CD4-positive, alpha-beta memory T cell (primary cell): ENCODE measurements at regions not wholly inside any gene's neighbourhood (a gene's known extent, or its start where the extent isn't known, plus 50 kb on each side); places are given as distances from the start of the nearest gene placed in this dataset.

Experiments used
- CTCF ChIA-PET: fragments of 350-600 bp; sonication (Branson Sonifier 250); formaldehyde crosslinking; loops from one replicate; lab custom pipeline; 2021; ENCODE audit warnings: inconsistent platforms; ENCODE audit not compliant: partially characterized antibody; lab: Charles Lee
- POLR2A ChIA-PET: fragments of 350-600 bp; sonication (Branson Sonifier 250); formaldehyde crosslinking; loops from one replicate; lab custom pipeline; 2021; ENCODE audit not compliant: partially characterized antibody; lab: Charles Lee
- DNase-seq, 5 donors: peaks; one replicate each; pipeline versions ENCODE4 v3.0.0 to v3.0.0-alpha.2; 2020 to 2022; ENCODE audit warnings: mixed read lengths in 1 of 5
- H3K27ac ChIP-seq: one replicate; pipeline ENCODE4 v1.7.0; 2013; ENCODE audit warnings: low read depth, low read length
- H3K27me3 ChIP-seq: 2 replicates; pipeline ENCODE4 v1.7.0; 2013; ENCODE audit warnings: mild to moderate bottlenecking, low read length, moderate library complexity; ENCODE audit not compliant: insufficient read depth
- H3K36me3 ChIP-seq: 2 replicates; pipeline ENCODE4 v1.7.0; 2013; ENCODE audit warnings: mild to moderate bottlenecking, low read length, moderate library complexity; ENCODE audit not compliant: insufficient read depth
- H3K4me1 ChIP-seq: 2 replicates; pipeline ENCODE4 v1.7.0; 2013; ENCODE audit warnings: mild to moderate bottlenecking, low read length, moderate library complexity; ENCODE audit not compliant: insufficient read depth
- H3K4me3 ChIP-seq, 2 donors: one replicate each; pipeline ENCODE4 v1.7.0; 2013; ENCODE audit warnings: low read length in 2 of 2, mild to moderate bottlenecking in 1 of 2
- H3K9me3 ChIP-seq, 2 donors: one replicate each; pipeline ENCODE4 v1.7.0; 2013; ENCODE audit warnings: low read length in 2 of 2, control low read depth in 1 of 2; ENCODE audit not compliant: control insufficient read depth in 1 of 2
- H3K27ac Mint-ChIP-seq, 7 donors: one replicate each; pipeline ENCODE4 v1.8.0; 2020 to 2021; ENCODE audit warnings: mixed read lengths in 7 of 7, mild to moderate bottlenecking in 6 of 7, inconsistent platforms in 3 of 7, moderate library complexity in 3 of 7
- H3K27me3 Mint-ChIP-seq, 2 donors: one replicate each; pipeline ENCODE4 v1.8.0; 2020 to 2021; ENCODE audit warnings: mixed read lengths in 2 of 2
- H3K36me3 Mint-ChIP-seq, 2 donors: one replicate each; pipeline ENCODE4 v1.8.0; 2020 to 2021; ENCODE audit warnings: mixed read lengths in 2 of 2, inconsistent platforms in 1 of 2, mild to moderate bottlenecking in 1 of 2
- H3K4me1 Mint-ChIP-seq, 4 donors: one replicate each; pipeline ENCODE4 v1.8.0; 2020 to 2021; ENCODE audit warnings: mixed read lengths in 4 of 4, mild to moderate bottlenecking in 1 of 4
- H3K4me3 Mint-ChIP-seq, 8 donors: one replicate each; pipeline ENCODE4 v1.8.0; 2020 to 2021; ENCODE audit warnings: mixed read lengths in 8 of 8, mild to moderate bottlenecking in 7 of 8, moderate library complexity in 6 of 8, inconsistent platforms in 3 of 8
- H3K9me3 Mint-ChIP-seq, 8 donors: one replicate each; pipeline ENCODE4 v1.8.0; 2020 to 2021; ENCODE audit warnings: mixed read lengths in 8 of 8, mild to moderate bottlenecking in 5 of 8, inconsistent platforms in 3 of 8, moderate library complexity in 1 of 8
- intact Hi-C: fragments of 100-400 bp; cut with micrococcal nuclease; formaldehyde crosslinking; loops from one replicate; pipeline ENCODE4 v1.15.1; 2023

DNA sequence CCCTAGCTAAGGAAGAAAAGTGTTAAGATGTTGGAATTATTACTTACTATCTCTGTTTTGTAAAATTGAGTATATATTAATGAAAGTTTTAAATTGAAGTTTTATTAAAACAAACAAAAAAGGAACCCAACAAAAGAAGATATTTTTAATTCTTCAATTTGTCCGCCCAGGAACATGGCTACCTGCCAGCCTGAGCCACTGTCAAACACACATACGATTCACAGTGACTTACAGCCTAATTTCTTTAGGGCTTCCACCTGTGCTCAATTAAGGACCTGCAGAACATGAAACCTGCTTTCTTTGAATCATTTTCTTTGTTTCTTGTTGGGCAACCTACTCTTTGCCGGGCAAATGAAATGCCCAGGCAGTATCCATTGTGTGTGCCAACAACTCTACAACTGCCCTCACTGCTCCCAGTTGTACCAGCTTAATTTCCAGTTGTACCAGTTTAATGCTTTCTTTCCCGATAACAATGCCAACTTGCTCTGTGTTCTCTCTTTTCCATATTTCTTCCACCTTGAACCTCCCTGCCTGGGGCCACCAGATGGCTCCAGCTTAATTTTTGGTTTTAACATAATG lies 181.7 kb downstream of the GBA3 start:
- ChIA-PET POLR2A (no interaction called here), CTCF (no interaction called here)
- Histone ChIP-seq H3K9me3 (no peaks in the 10 kb centered on the region), H3K36me3 (no peaks in the 10 kb centered on the region), H3K4me3 (no peak overlapping the region), H3K27me3 (no peaks in the 10 kb centered on the region), H3K4me1 (no peaks in the 10 kb centered on the region), H3K27ac (no peak overlapping the region)
- no peak for DNase-seq
- H3K36me3 Mint-ChIP-seq: no peaks in the 10 kb centered on the region
- no peaks in the 10 kb centered on the region for H3K4me1 Mint-ChIP-seq
- H3K27me3 Mint-ChIP-seq: no peaks in the 10 kb centered on the region
- H3K9me3 Mint-ChIP-seq: peaks cover 0 to 21% (median 3%) of the 10 kb centered on the region in 8 donors
- no peak overlapping the region for H3K27ac Mint-ChIP-seq
- no peak overlapping the region for H3K4me3 Mint-ChIP-seq
- intact Hi-C loops: no loop called here

DNA sequence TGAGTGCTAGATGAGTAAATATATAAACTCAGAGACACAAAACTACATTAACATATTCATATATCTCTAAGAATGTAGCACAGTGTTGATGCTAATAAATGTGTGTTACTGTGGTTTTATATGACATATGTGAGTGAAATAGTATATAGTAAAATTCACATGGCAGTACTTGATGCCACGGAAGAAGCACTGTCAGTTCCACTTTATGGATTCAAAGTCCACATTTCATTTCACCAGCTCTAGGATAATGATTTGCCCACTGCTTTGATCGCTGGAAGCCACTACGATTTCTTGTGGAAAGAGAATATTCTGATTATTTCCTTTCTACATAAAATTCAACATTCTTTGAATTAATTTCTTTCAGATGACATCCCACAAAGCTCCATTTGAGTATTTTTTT lies 181.2 kb downstream of the GBA3 start:
- H3K36me3 Mint-ChIP-seq: no peaks in the 10 kb centered on the region
- H3K4me3 Mint-ChIP-seq: no peak overlapping the region
- Histone ChIP-seq H3K27ac (no peak overlapping the region), H3K4me1 (no peaks in the 10 kb centered on the region), H3K9me3 (no peaks in the 10 kb centered on the region), H3K27me3 (no peaks in the 10 kb centered on the region), H3K4me3 (no peak overlapping the region), H3K36me3 (no peaks in the 10 kb centered on the region)
- DNase-seq: no peak
- peaks cover 0 to 27% (median 4%) of the 10 kb centered on the region in 8 donors for H3K9me3 Mint-ChIP-seq
- POLR2A ChIA-PET: no interaction called here
- CTCF ChIA-PET: no interaction called here
- intact Hi-C loops: no loop called here
- no peak overlapping the region for H3K27ac Mint-ChIP-seq
- H3K4me1 Mint-ChIP-seq: no peaks in the 10 kb centered on the region
- no peaks in the 10 kb centered on the region for H3K27me3 Mint-ChIP-seq

DNA sequence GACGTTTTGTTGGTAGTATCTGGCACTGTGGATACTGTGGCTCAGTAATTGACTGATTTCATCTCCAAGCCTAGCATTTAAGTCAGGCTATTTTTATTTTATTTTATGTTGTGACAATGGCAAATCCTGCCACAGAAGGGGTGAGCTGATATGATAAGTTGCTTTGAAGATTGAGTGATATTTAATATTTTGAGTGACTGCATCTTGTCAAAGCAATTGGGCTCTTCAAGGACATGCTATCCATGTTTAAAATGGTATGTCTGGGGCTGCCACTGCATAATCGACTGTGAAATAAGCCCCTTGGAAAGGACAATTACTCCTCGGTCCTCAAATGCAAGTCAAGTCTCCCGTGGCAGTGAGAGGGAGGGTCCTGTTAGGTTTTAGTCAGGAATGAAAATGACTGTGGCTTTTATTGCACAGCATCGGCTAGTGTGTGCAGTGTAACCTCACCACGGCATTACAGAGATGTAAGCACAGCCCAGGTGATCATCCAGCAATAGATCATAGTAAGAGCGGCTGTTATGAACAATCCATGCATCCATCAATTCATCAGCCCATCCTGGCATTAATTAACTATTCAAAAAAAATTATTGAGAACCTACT lies 178.2 kb downstream of the GBA3 start:
- H3K4me3 ChIP-seq: no peak overlapping the region
- intact Hi-C loops: no loop called here
- no peaks in the 10 kb centered on the region for H3K4me1 ChIP-seq
- CTCF ChIA-PET: no interaction called here
- DNase-seq: no peak
- H3K27me3 ChIP-seq: no peaks in the 10 kb centered on the region
- H3K4me3 Mint-ChIP-seq: no peak overlapping the region
- no peaks in the 10 kb centered on the region for H3K27me3 Mint-ChIP-seq
- H3K27ac ChIP-seq: no peak overlapping the region
- no peak overlapping the region for H3K27ac Mint-ChIP-seq
- no peaks in the 10 kb centered on the region for H3K9me3 ChIP-seq
- no peaks in the 10 kb centered on the region for H3K36me3 Mint-ChIP-seq
- H3K36me3 ChIP-seq: no peaks in the 10 kb centered on the region
- POLR2A ChIA-PET: no interaction called here
- no peaks in the 10 kb centered on the region for H3K4me1 Mint-ChIP-seq
- H3K9me3 Mint-ChIP-seq: peaks cover 0 to 27% (median 5%) of the 10 kb centered on the region in 8 donors

DNA sequence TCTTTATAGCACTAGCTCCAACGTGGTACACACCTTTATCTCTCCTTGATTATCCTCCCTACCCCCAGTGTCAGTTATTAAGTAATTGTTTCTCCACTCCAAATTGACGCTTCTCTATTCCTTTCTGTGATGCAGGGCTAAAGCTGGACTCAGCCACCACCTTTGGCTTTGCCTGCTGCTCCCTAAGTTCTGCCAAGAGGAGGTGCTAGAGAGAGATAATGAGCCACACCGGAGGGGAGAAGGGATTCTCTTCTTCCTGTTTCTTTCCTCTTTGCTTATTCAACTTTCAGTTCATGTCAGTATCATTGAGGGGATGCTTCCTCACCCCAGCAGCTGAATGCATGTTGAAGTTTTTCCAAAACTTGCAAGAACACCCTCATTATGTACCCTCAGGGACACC lies 176.5 kb downstream of the GBA3 start:
- DNase-seq: no peak
- no peak overlapping the region for H3K27ac Mint-ChIP-seq
- Histone ChIP-seq H3K9me3 (no peaks in the 10 kb centered on the region), H3K4me1 (no peaks in the 10 kb centered on the region), H3K27me3 (no peaks in the 10 kb centered on the region), H3K4me3 (no peak overlapping the region), H3K27ac (no peak overlapping the region), H3K36me3 (no peaks in the 10 kb centered on the region)
- ChIA-PET POLR2A (no interaction called here), CTCF (no interaction called here)
- H3K4me1 Mint-ChIP-seq: no peaks in the 10 kb centered on the region
- intact Hi-C loops: no loop called here
- H3K4me3 Mint-ChIP-seq: no peak overlapping the region
- no peaks in the 10 kb centered on the region for H3K27me3 Mint-ChIP-seq
- peaks cover 0 to 20% (median 5%) of the 10 kb centered on the region in 8 donors for H3K9me3 Mint-ChIP-seq
- H3K36me3 Mint-ChIP-seq: no peaks in the 10 kb centered on the region
